Astrocyte (in vitro differentiated cells and primary cell): ENCODE measurements at regions not wholly inside any gene's neighbourhood (a gene's known extent, or its start where the extent isn't known, plus 50 kb on each side); places are given as distances from the start of the nearest gene placed in this dataset.

ENCODE experiments used
- EZH2 ChIP-seq: IDR thresholded peaks from 2 replicates; pipeline ENCODE4 v1.6.1; 2012; ENCODE audit warnings: mild to moderate bottlenecking, low read length, inconsistent platforms; ENCODE audit not compliant: insufficient read depth
- TF ChIP-seq, protein P1 (sequence below): IDR thresholded peaks from 2 replicates; pipeline ENCODE4 v1.5.1; 2011; ENCODE audit warnings: low read depth, mild to moderate bottlenecking, inconsistent platforms, low read length, moderate library complexity; ENCODE audit not compliant: insufficient read depth

DNA sequence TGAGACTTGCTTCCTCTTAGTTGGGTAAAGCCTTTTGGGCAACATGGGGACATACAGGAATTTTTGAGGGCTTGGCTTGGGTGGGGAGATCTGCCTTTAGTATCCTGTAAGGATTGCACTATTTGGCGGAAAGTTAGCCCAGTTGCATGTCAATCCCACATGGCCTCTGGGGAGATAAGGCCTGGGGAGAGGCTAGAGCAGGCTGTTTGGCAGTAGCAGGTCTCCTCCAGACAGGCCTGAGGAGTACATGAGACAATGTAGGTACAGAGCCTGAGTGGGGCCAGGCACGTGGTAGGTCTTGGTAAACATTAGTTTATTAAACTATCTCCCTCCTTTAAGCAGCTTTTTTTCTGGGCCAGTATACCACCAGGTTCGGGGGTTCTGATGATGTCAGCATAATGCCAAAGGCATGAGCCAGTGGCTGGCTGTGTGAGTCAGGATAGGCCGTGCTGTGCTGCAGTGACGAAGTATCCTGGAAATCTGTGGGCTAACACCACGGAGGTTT lies 147.9 kb downstream of the VEGFA start:
- TF ChIP-seq, protein P1, sequence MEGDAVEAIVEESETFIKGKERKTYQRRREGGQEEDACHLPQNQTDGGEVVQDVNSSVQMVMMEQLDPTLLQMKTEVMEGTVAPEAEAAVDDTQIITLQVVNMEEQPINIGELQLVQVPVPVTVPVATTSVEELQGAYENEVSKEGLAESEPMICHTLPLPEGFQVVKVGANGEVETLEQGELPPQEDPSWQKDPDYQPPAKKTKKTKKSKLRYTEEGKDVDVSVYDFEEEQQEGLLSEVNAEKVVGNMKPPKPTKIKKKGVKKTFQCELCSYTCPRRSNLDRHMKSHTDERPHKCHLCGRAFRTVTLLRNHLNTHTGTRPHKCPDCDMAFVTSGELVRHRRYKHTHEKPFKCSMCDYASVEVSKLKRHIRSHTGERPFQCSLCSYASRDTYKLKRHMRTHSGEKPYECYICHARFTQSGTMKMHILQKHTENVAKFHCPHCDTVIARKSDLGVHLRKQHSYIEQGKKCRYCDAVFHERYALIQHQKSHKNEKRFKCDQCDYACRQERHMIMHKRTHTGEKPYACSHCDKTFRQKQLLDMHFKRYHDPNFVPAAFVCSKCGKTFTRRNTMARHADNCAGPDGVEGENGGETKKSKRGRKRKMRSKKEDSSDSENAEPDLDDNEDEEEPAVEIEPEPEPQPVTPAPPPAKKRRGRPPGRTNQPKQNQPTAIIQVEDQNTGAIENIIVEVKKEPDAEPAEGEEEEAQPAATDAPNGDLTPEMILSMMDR = no peak
- no peak for TF ChIP-seq EZH2
